WTC11 (cell line): ENCODE measurements at regions not wholly inside any gene's neighbourhood (a gene's known extent, or its start where the extent isn't known, plus 50 kb on each side); places are given as distances from the start of the nearest gene placed in this dataset.

Source experiments
- ATF2 ChIP-seq: sonication (generic); formaldehyde crosslinking; IDR thresholded peaks from 2 replicates; pipeline ENCODE4 v1.8.1; 2022; ENCODE audit warnings: low read depth, missing genetic modification reagents, borderline replicate concordance
- CBFB ChIP-seq: sonication (generic); formaldehyde crosslinking; IDR thresholded peaks from 2 replicates; pipeline ENCODE4 v1.8.1; 2022; ENCODE audit warnings: mild to moderate bottlenecking, low read depth, missing genetic modification reagents
- CTCF ChIP-seq: fragments of 200-600 bp; IDR thresholded peaks from 2 replicates; pipeline ENCODE4 v1.8.0; 2022; ENCODE audit warnings: antibody characterized with exemption
- JUN ChIP-seq: sonication (generic); formaldehyde crosslinking; IDR thresholded peaks from 2 replicates; pipeline ENCODE4 v1.8.0; 2023; ENCODE audit warnings: mild to moderate bottlenecking, missing genetic modification reagents
- KAT7 ChIP-seq: sonication (generic); formaldehyde crosslinking; IDR thresholded peaks from 2 replicates; pipeline ENCODE4 v1.8.1; 2023; ENCODE audit warnings: missing genetic modification reagents, mild to moderate bottlenecking, borderline replicate concordance
- TEAD4 ChIP-seq: sonication (generic); formaldehyde crosslinking; IDR thresholded peaks from 2 replicates; pipeline ENCODE4 v1.8.0; 2022; ENCODE audit warnings: mild to moderate bottlenecking, missing genetic modification reagents
- ZNF138 ChIP-seq: sonication (generic); formaldehyde crosslinking; conservative IDR thresholded peaks from 2 replicates; pipeline ENCODE4 v1.8.1; 2022; ENCODE audit warnings: mild to moderate bottlenecking, moderate library complexity, missing genetic modification reagents

GRCh38 chr3:99172736-99173657 lies 271.5 kb upstream of the DCBLD2 start:
- TF ChIP-seq KAT7 (CRISPR knock-in tag) = no peak
- no peak for TF ChIP-seq JUN (CRISPR knock-in tag)
- no peak for TF ChIP-seq ATF2 (CRISPR knock-in tag)
- peak; percentile 48; the same call in 1 of the 2 replicates for TF ChIP-seq CTCF
- no peak for TF ChIP-seq CBFB (CRISPR knock-in tag)
- no peak for TF ChIP-seq TEAD4 (CRISPR knock-in tag)
- TF ChIP-seq ZNF138 (CRISPR knock-in tag) = no peak
